GM12878 (cell line): ENCODE measurements at regions not wholly inside any gene's neighbourhood (a gene's known extent, or its start where the extent isn't known, plus 50 kb on each side); places are given as distances from the start of the nearest gene placed in this dataset.

ENCODE experiments used
- ATAC-seq: fragments of 200-7000 bp; cut with Tn5 transposase; 3 replicates; pipeline ENCODE4 v1.9.1; 2020; ENCODE audit warnings: mild to moderate bottlenecking, moderate library complexity
- BruUV-seq: library from RNA; stranded (reverse); fragments of 400-500 nt; replicated peaks from 2 replicates; lab custom pipeline; 2021; lab: Mats Ljungman, UMichigan
- CTCF ChIA-PET: fragments of 300-600 bp; sonication (Branson Sonifier 250); formaldehyde crosslinking; extraction: SDS; loops from one replicate; lab custom pipeline; 2021; ENCODE audit warnings: inconsistent platforms; lab: Yijun Ruan, JAX
- POLR2A ChIA-PET: fragments of 350-600 bp; formaldehyde crosslinking; extraction: SDS; loops from one replicate; lab custom pipeline; 2021; ENCODE audit warnings: inconsistent platforms; lab: Charles Lee
- RAD21 ChIA-PET: fragments of 300-600 bp; sonication (Branson Sonifier 250); formaldehyde crosslinking; loops from one replicate; lab custom pipeline; 2023; ENCODE audit warnings: antibody characterized with exemption; ENCODE audit not compliant: unreplicated experiment; lab: Charles Lee
- SMC1A ChIA-PET: fragments of 300-600 bp; sonication (Branson Sonifier 250); formaldehyde crosslinking; loops from one replicate; lab custom pipeline; 2023; ENCODE audit not compliant: unreplicated experiment, uncharacterized antibody; lab: Charles Lee
- DNase-seq: peaks from one replicate; pipeline ENCODE4 v3.0.0-alpha.2; 2011; ENCODE audit warnings: low read depth, low spot score
- FAIRE-seq: peaks from 3 replicates; lab custom pipeline; 2011; peaks lifted over from hg19 to GRCh38; lab: Jason Lieb, UNC
- H2AFZ ChIP-seq: 2 replicates; pipeline ENCODE4 v1.6.0; 2011; ENCODE audit warnings: low read depth, low read length, control low read depth; ENCODE audit not compliant: control insufficient read depth
- H3K27ac ChIP-seq: 2 replicates; pipeline ENCODE4 v1.5.1; 2011; ENCODE audit warnings: control low read depth; ENCODE audit not compliant: control insufficient read depth, insufficient read depth
- H3K27me3 ChIP-seq, 2 experiments: replicated peaks in 1 of 2; 2 replicates each; pipeline versions ENCODE4 v1.6.0 to v1.6.1; 2011; ENCODE audit warnings: low read length in 1 of 2; ENCODE audit not compliant: control insufficient read depth in 2 of 2, insufficient read depth in 2 of 2
- H3K36me3 ChIP-seq, 2 experiments: 2 replicates each; pipeline ENCODE4 v1.5.1; 2011; ENCODE audit warnings: low read length in 1 of 2; ENCODE audit not compliant: control insufficient read depth in 2 of 2, insufficient read depth in 2 of 2
- H3K4me1 ChIP-seq: 2 replicates; pipeline ENCODE4 v1.6.1; 2011; ENCODE audit warnings: mild to moderate bottlenecking, low read length, moderate library complexity, mixed read lengths; ENCODE audit not compliant: control insufficient read depth, insufficient read depth
- H3K4me2 ChIP-seq: 2 replicates; pipeline ENCODE4 v1.6.0; 2011; ENCODE audit warnings: control low read depth; ENCODE audit not compliant: control insufficient read depth, insufficient read depth
- H3K4me3 ChIP-seq: fragments of 200-600 bp; sonication (generic); 2 replicates; pipeline ENCODE4 v1.5.1; 2016
- H3K79me2 ChIP-seq: 2 replicates; pipeline ENCODE4 v1.6.0; 2011; ENCODE audit warnings: low read length; ENCODE audit not compliant: control insufficient read depth, insufficient read depth
- H3K9ac ChIP-seq: 2 replicates; pipeline ENCODE4 v1.8.0; 2011; ENCODE audit warnings: low read length, control low read depth, mixed read lengths; ENCODE audit not compliant: control insufficient read depth, insufficient read depth
- H3K9me3 ChIP-seq: replicated peaks from 3 replicates; pipeline ENCODE4 v1.5.1; 2011; ENCODE audit warnings: mild to moderate bottlenecking, low read length; ENCODE audit not compliant: control insufficient read depth, insufficient read depth
- H4K20me1 ChIP-seq: 2 replicates; pipeline ENCODE4 v1.6.0; 2011; ENCODE audit not compliant: control insufficient read depth, insufficient read depth
- BHLHE40 ChIP-seq, 2 experiments: fragments of 450-650 bp in 1 of 2; IDR thresholded peaks; 2 replicates each; pipeline ENCODE4 v1.6.1; 2011 to 2017; ENCODE audit warnings: low read depth in 2 of 2, borderline replicate concordance in 1 of 2, improper control_type of control experiment in 1 of 2, low read length in 1 of 2, mild to moderate bottlenecking in 1 of 2
- NR2F1 ChIP-seq: fragments of 450-650 bp; conservative IDR thresholded peaks from 2 replicates; pipeline ENCODE4 v1.6.1; 2017; ENCODE audit warnings: mild to moderate bottlenecking
- PML ChIP-seq: IDR thresholded peaks from 2 replicates; pipeline ENCODE4 v1.6.1; 2012; ENCODE audit warnings: low read length, inconsistent platforms
- RELB ChIP-seq: fragments of 450-650 bp; IDR thresholded peaks from 2 replicates; pipeline ENCODE4 v1.6.1; 2017; ENCODE audit warnings: low read depth, mild to moderate bottlenecking, moderate library complexity
- REST ChIP-seq: IDR thresholded peaks from 2 replicates; pipeline ENCODE4 v1.6.1; 2012; ENCODE audit warnings: mild to moderate bottlenecking, low read depth, low read length
- SMARCA5 ChIP-seq: fragments of 450-650 bp; IDR thresholded peaks from 2 replicates; pipeline ENCODE4 v1.6.1; 2017; ENCODE audit warnings: mild to moderate bottlenecking
- TBL1XR1 ChIP-seq: IDR thresholded peaks from 2 replicates; pipeline ENCODE4 v1.6.1; 2012; ENCODE audit warnings: low read depth, low read length, improper control_type of control experiment
- ZNF592 ChIP-seq: fragments of 450-650 bp; IDR thresholded peaks from 2 replicates; pipeline ENCODE4 v1.6.1; 2017; ENCODE audit warnings: mild to moderate bottlenecking, moderate library complexity
- WGBS: methylation state at CpG from one replicate; pipeline ENCODE4 v1.1.6; 2016; ENCODE audit warnings: low lambda C conversion rate; ENCODE audit not compliant: insufficient replicate concordance, insufficient coverage; ENCODE audit errors: missing lambda C conversion rate; 5-methylcytosine and 5-hydroxymethylcytosine counted together
- in situ Hi-C: fragments of 300-500 bp; cut with MboI; formaldehyde crosslinking; loops from 9 replicates; pipeline ENCODE4 v1.14.3; 2018; ENCODE audit warnings: mixed read lengths
- intact Hi-C: fragments of 100-400 bp; cut with micrococcal nuclease; formaldehyde crosslinking; loops from one replicate; pipeline ENCODE4 v1.14.2; 2022; ENCODE audit not compliant: unreplicated experiment

- in situ Hi-C loops = no loop called here
- CTCF ChIA-PET = no interaction called here
- RAD21 ChIA-PET = no interaction called here
These were observed 147.9 kb upstream of the ATP2B2 start for GRCh38 chr3:10653241-10653640.

More at GRCh38 chr3:10653241-10653640, 147.9 kb upstream of the ATP2B2 start:
- WGBS = 6% methylated on average over 4 of the region's 4 CpGs
- intact Hi-C loops = no loop called here
- Histone ChIP-seq H3K9ac (no peak overlapping the region), H3K9me3 (no peaks in the 10 kb centered on the region), H3K36me3 (no peaks in the 10 kb centered on the region), H3K4me1 (no peaks in the 10 kb centered on the region), H4K20me1 (no peaks in the 10 kb centered on the region), H3K27ac (no peak overlapping the region), H3K27me3 (peaks cover 2 to 3% of the 10 kb centered on the region in 2 experiments; a peak in 3 of 4 replicates), H3K4me3 (no peak overlapping the region), H2AFZ (no peak overlapping the region), H3K79me2 (no peaks in the 10 kb centered on the region), H3K4me2 (no peak overlapping the region)
- no TSS peak for BruUV-seq
- no peak for FAIRE-seq
- ChIA-PET SMC1A (no interaction called here), POLR2A (no interaction called here)
- DNase-seq = no peak
- no peak for ATAC-seq
- TF ChIP-seq BHLHE40 (IDR thresholded peaks at IDR 0.05; ENCODE audit: borderline replicate concordance in 1 of 2, low read depth in 2 of 2, low read length in 1 of 2) (no peak), SMARCA5 (no peak), PML (no peak), TBL1XR1 (no peak), REST (no peak), ZNF592 (no peak), NR2F1 (no peak), RELB (no peak)
- TF ChIP-seq, all 136 proteins: peak for 0
